GM13977 (cell line): ENCODE measurements at regions not wholly inside any gene's neighbourhood (a gene's known extent, or its start where the extent isn't known, plus 50 kb on each side); places are given as distances from the start of the nearest gene placed in this dataset.

Source experiments
- DNase-seq: peaks from one replicate; pipeline ENCODE4 v3.0.0; 2012; ENCODE audit warnings: low spot score
- CTCF ChIP-seq: IDR thresholded peaks from 2 replicates; pipeline ENCODE4 v1.5.1; 2012; ENCODE audit warnings: mild to moderate bottlenecking, control low read depth; ENCODE audit not compliant: insufficient read depth; ENCODE audit errors: extremely low read depth, missing control alignments
- in situ Hi-C: fragments of 300-500 bp; cut with MboI; formaldehyde crosslinking; loops from one replicate; pipeline ENCODE4 v1.12.0; 2022; ENCODE audit warnings: low sequenced_read_pairs, low pct_unique_long_range_greater_than_20kb, mixed read lengths, inconsistent platforms; ENCODE audit not compliant: unreplicated experiment

GRCh38 chr5:143539742-143540141 is 136.3 kb upstream of the NR3C1 start:
- no peak for TF ChIP-seq CTCF
- DNase-seq, result no peak
- in situ Hi-C loops, result no loop called here

- in situ Hi-C loops, result no loop called here
- DNase-seq, result no peak
- TF ChIP-seq CTCF, result no peak
Measured at GRCh38 chr5:143537056-143537455, 133.6 kb upstream of the NR3C1 start.

DNA sequence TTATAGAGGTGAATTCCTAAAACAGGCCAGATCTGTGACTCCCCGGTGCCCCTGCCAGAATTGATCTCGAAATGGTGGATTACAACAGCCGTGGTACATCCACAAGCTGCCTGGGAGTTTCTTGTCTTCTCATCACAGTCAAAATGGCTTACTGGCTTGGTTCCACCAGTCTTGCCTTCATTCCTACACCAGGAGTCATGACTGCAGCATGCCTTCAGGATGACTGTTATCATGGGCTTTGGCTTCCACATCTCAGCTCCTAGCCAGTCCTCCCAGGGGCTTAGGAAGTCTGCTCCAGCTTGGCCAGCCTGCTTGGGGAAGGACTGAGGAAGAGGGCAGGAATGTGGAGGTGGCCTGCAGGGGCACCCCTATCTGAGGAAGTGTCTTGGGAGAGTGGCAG is 132.9 kb upstream of the NR3C1 start:
- no peak for TF ChIP-seq CTCF
- DNase-seq, result no peak

DNA sequence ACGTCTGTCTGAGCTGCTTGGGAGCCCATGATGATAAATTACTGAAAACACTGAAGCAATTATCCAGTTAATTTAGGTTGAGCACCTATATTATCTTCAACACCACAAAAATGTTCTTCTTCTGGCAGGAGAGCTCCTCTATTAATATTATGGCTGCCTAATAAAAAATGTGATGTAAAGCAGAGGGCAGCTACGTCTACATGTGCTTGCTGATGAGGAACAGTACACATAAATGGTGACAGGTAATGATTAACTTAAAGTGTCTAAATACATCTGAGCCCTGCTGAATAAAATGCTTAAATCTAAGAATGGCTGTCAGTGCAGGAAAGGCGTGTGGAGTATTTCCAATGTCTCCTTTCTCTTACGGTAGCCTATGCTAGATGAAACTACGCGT is 131.3 kb upstream of the NR3C1 start:
- DNase-seq, result no peak
- TF ChIP-seq CTCF, result no peak
- in situ Hi-C loops, result no loop called here

More for the DNA sequence above, 132.9 kb upstream of the NR3C1 start:
- in situ Hi-C loops, result no loop called here

GRCh38 chr5:143533978-143534760 is 130.7 kb upstream of the NR3C1 start:
- DNase-seq, result no peak
- in situ Hi-C loops, result no loop called here
- no peak for TF ChIP-seq CTCF

GRCh38 chr5:143533475-143533874 is 130.0 kb upstream of the NR3C1 start:
- in situ Hi-C loops, result no loop called here
- no peak for DNase-seq
- TF ChIP-seq CTCF, result no peak

DNA sequence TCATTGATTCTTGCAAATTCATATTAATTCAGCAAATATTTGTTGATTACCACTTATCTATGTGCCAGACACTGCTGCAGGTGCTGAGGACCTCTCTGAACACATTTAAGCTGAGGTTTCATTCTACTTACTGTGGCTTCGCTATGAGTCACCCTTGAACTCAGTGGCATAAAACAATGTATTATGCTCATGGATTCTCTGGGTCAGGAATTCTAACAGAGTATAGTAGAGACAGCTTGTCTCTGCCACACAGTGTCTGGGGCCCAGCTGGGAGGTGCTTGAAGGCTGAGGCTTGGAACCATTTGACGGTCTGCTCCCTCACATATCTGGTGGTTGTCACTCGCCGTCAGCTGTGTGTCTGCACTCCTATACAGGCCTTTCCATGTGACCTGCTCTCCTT is 124.3 kb upstream of the NR3C1 start:
- DNase-seq, result no peak
- in situ Hi-C loops, result no loop called here
- TF ChIP-seq CTCF, result no peak
